Testis (tissue), 2 donors: ENCODE measurements at regions not wholly inside any gene's neighbourhood (a gene's known extent, or its start where the extent isn't known, plus 50 kb on each side); places are given as distances from the start of the nearest gene placed in this dataset.

Source experiments
- POLR2A ChIP-seq: fragments of 450-650 bp; IDR thresholded peaks from one replicate; pipeline ENCODE4 v1.6.1; 2017; ENCODE audit warnings: antibody characterized with exemption, mild to moderate bottlenecking, moderate library complexity
- TF ChIP-seq, protein P1 (sequence below), 3 experiments: fragments of 450-650 bp in 2 of 3; fragments of 200-600 bp in 1 of 3; sonication (generic) in 1 of 3; IDR thresholded peaks; one replicate each; pipeline ENCODE4 v1.5.1; 2016 to 2019; ENCODE audit warnings: antibody characterized with exemption in 3 of 3, mild to moderate bottlenecking in 2 of 3, moderate library complexity in 1 of 3

DNA sequence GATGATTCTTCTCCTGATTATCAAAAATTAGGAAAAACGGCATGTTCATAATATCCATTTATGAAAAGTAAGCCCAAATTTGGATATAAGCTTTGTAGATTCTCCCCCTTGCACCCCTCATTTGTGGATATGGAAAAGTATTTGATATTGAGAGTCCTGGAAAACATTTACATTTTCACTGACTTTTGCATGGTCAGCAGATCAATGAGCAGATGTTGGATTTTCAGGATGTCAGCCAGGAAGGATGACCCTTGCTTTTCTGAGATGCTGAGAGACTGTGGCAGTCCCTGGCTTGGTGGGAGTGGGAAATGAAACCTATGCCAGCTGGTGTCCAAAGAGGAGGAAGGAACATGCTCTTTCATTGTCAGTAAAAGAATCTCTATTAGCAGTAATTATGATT, 410.8 kb downstream of the DMAC1 start:
- TF ChIP-seq, protein P1, sequence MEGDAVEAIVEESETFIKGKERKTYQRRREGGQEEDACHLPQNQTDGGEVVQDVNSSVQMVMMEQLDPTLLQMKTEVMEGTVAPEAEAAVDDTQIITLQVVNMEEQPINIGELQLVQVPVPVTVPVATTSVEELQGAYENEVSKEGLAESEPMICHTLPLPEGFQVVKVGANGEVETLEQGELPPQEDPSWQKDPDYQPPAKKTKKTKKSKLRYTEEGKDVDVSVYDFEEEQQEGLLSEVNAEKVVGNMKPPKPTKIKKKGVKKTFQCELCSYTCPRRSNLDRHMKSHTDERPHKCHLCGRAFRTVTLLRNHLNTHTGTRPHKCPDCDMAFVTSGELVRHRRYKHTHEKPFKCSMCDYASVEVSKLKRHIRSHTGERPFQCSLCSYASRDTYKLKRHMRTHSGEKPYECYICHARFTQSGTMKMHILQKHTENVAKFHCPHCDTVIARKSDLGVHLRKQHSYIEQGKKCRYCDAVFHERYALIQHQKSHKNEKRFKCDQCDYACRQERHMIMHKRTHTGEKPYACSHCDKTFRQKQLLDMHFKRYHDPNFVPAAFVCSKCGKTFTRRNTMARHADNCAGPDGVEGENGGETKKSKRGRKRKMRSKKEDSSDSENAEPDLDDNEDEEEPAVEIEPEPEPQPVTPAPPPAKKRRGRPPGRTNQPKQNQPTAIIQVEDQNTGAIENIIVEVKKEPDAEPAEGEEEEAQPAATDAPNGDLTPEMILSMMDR (IDR thresholded peaks at IDR 0.05): no peak
- TF ChIP-seq POLR2A: no peak
